GM08714 (cell line): ENCODE measurements at regions not wholly inside any gene's neighbourhood (a gene's known extent, or its start where the extent isn't known, plus 50 kb on each side); places are given as distances from the start of the nearest gene placed in this dataset.

ENCODE experiments used
- H3K4me3 ChIP-seq: fragments of 200-500 bp; sonication (Bioruptor generic); 2 replicates; pipeline ENCODE4 v1.5.1; 2014; ENCODE audit warnings: mild to moderate bottlenecking, low read length, inconsistent platforms
- ZNF274 ChIP-seq: IDR thresholded peaks from 2 replicates; pipeline ENCODE4 v1.6.1; 2012; ENCODE audit warnings: mild to moderate bottlenecking, low read depth, low read length

- H3K4me3 ChIP-seq: no peak overlapping the region
- no peak for TF ChIP-seq ZNF274
Observed at GRCh38 chr12:74051848-74052247, 485.8 kb upstream of the ATXN7L3B start.

- no peak for TF ChIP-seq ZNF274
- H3K4me3 ChIP-seq: no peak overlapping the region
Observed at GRCh38 chr12:74066476-74066875, 471.2 kb upstream of the ATXN7L3B start.

- TF ChIP-seq ZNF274: no peak
- no peak overlapping the region for H3K4me3 ChIP-seq
Observed at GRCh38 chr12:74071182-74071581, 466.5 kb upstream of the ATXN7L3B start.

GRCh38 chr12:74076918-74077317 is 460.7 kb upstream of the ATXN7L3B start:
- H3K4me3 ChIP-seq: no peak overlapping the region
- no peak for TF ChIP-seq ZNF274

GRCh38 chr12:74105434-74105833 is 432.2 kb upstream of the ATXN7L3B start:
- H3K4me3 ChIP-seq: no peak overlapping the region
- TF ChIP-seq ZNF274: no peak

- no peak for TF ChIP-seq ZNF274
- H3K4me3 ChIP-seq: no peak overlapping the region
Observed at GRCh38 chr12:74108729-74109128, 428.9 kb upstream of the ATXN7L3B start.

- TF ChIP-seq ZNF274: no peak
- no peak overlapping the region for H3K4me3 ChIP-seq
Observed at GRCh38 chr12:74111688-74112360, 425.8 kb upstream of the ATXN7L3B start.

- no peak overlapping the region for H3K4me3 ChIP-seq
- no peak for TF ChIP-seq ZNF274
Observed at GRCh38 chr12:74119811-74120362, 417.7 kb upstream of the ATXN7L3B start.

GRCh38 chr12:74120644-74121043 is 417.0 kb upstream of the ATXN7L3B start:
- H3K4me3 ChIP-seq: no peak overlapping the region
- TF ChIP-seq ZNF274: no peak

GRCh38 chr12:74129702-74130101 is 407.9 kb upstream of the ATXN7L3B start:
- H3K4me3 ChIP-seq: no peak overlapping the region
- no peak for TF ChIP-seq ZNF274

- no peak overlapping the region for H3K4me3 ChIP-seq
- no peak for TF ChIP-seq ZNF274
Observed at GRCh38 chr12:74144396-74144795, 393.2 kb upstream of the ATXN7L3B start.

GRCh38 chr12:74145328-74145727 is 392.3 kb upstream of the ATXN7L3B start:
- no peak overlapping the region for H3K4me3 ChIP-seq
- TF ChIP-seq ZNF274: no peak

- no peak for TF ChIP-seq ZNF274
- no peak overlapping the region for H3K4me3 ChIP-seq
Observed at GRCh38 chr12:74148849-74149248, 388.8 kb upstream of the ATXN7L3B start.

- TF ChIP-seq ZNF274: no peak
- H3K4me3 ChIP-seq: no peak overlapping the region
Observed at GRCh38 chr12:74152370-74152769, 385.3 kb upstream of the ATXN7L3B start.

GRCh38 chr12:74166096-74166495 is 371.5 kb upstream of the ATXN7L3B start:
- no peak overlapping the region for H3K4me3 ChIP-seq
- TF ChIP-seq ZNF274: no peak

GRCh38 chr12:74169607-74170006 is 368.0 kb upstream of the ATXN7L3B start:
- TF ChIP-seq ZNF274: no peak

More at GRCh38 chr12:74169607-74170006, 368.0 kb upstream of the ATXN7L3B start:
- H3K4me3 ChIP-seq: no peak overlapping the region
